ENCODE measurements at regions not wholly inside any gene's neighbourhood (a gene's known extent, or its start where the extent isn't known, plus 50 kb on each side); places are given as distances from the start of the nearest gene placed in this dataset.
"Not testable (repeated sequence)": the region's sequence is repeated elsewhere in the genome, so short reads cannot be mapped to it uniquely, and the experiment has no call there.

- no peak for DNase-seq
Measured at GRCh38 chr3:180421721-180422120, 180.2 kb upstream of the TTC14 start.

DNA sequence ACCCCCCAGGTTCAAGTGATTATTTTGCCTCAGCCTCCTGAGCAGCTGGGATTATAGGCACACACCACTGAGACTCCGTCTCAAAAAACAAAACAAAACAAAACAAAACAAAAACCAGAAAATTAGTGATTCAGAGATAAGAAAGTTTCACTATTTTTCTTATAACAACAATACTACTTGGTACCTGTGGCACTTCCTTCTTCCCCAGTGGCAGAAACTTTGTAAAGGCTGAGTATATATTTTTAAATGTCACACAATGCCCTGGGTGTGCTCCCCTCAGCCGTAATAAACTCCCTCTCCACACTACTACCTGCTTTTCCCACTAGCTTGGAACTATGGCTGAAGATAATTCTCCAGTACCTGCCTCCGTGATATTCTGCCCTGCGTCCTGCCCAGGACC is 177.7 kb upstream of the TTC14 start:
- not testable (repeated sequence) for DNase-seq

GRCh38 chr3:180430896-180431295 is 171.1 kb upstream of the TTC14 start:
- DNase-seq, result no peak

GRCh38 chr3:180433152-180433551 is 168.8 kb upstream of the TTC14 start:
- no peak for DNase-seq

DNA sequence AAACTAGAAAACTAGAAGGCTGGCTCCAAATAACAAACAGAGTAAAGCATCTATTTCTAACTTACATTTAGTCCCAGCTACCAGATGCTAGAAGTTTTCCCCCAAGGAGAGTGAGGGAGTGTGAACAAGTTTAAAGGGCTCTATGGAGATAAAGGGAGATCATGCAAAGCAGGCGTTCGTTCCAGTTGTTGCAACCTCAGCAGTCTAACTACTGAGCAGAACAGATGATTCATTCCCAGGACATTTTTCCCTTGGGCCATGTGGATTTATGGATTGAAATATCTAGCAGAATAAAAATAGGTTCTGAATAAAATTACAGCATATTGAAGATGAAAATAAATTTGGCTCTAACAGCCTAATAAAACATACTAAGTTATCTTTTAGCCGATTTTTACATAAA is 154.8 kb upstream of the TTC14 start:
- no peak for DNase-seq

- not testable (repeated sequence) for DNase-seq
Measured at GRCh38 chr3:180448407-180448806, 153.6 kb upstream of the TTC14 start.

- DNase-seq, result no peak
Measured at GRCh38 chr3:180457225-180457624, 144.7 kb upstream of the TTC14 start.

GRCh38 chr3:180466401-180467011 is 135.5 kb upstream of the TTC14 start:
- no peak for DNase-seq

DNA sequence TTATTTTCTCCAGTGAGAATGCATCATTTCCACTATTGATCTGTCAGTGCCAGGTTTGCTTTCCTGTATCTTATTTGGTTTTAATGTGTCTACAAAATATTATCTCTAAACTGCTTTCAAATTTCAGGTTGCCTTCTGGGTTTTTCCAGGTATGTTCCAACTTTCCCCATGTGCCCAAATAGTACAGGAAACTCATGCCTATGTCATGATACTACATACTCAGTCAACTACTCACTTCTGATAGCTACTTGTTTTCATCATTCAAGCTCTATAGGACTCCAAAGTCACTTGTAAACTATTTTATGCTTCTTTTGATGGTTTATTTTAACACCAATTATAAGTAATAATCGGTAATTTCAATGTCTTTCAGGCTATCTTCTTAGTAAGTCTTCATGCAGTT is 134.8 kb upstream of the TTC14 start:
- no peak for DNase-seq

DNA sequence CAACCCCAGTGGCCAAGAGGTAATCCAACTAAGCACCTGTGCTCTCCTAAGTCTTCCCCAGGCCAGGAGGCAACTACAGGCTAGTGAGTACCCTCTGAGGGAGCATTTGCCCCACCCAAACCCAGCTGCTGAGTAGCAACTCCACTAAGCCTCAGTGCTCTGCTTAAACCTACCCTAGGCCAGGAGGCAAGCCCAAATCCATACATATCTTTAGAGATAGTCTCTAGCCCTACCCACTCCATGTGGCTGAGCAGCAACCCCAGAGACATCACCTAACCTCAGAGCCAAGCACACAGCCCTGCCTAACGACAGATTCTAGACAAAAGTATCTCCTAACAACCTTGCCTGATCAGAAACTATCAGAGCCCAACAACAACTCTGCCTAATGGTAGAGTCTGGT is 132.8 kb upstream of the TTC14 start:
- DNase-seq, result no peak

DNA sequence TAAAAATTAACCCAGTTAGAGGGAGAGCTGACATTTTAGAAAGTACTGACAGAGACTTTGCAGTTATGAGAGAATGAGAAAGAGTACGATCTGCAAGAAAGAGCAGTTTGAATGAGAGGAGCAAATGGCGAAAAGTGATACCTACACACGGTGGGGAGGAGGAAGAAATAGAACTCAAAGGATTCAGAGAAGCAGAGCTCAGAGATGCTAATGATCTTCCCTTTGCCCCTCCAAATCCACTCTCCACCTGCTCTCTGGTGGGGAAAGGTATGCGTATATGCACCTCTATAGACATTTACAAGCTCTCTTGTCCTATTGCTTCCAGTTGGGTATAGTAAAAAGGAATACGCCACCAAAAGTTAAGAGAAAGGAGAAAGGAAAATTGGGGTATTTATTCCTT is 123.3 kb upstream of the TTC14 start:
- no peak for DNase-seq

- no peak for DNase-seq
Measured at GRCh38 chr3:180492047-180492446, 109.9 kb upstream of the TTC14 start.

- no peak for DNase-seq
Measured at GRCh38 chr3:180496995-180497394, 105.0 kb upstream of the TTC14 start.

- no peak for DNase-seq
Measured at GRCh38 chr3:180516368-180516767, 85.6 kb upstream of the TTC14 start.

DNA sequence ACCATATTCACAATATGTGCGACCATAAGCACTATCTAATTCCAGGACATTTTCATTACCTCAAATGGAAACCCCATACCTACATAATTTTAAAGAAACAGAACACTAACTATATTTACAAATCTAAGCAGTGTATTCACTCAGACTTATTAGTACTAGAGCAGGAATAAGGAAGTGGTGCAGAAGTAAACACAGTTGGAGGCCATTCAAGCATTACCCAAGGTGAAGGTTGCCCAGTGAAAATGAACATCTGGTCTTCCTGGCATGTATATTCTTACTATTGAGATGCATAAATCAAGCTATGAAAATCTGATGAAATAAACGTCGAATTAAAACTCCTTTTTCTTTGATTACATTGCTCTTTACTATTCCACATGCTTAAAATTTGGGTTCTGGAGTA is 78.9 kb upstream of the TTC14 start:
- DNase-seq, result no peak

GRCh38 chr3:180528843-180529242 is 73.1 kb upstream of the TTC14 start:
- no peak for DNase-seq

- DNase-seq, result no peak
Measured at GRCh38 chr3:180529778-180530177, 72.2 kb upstream of the TTC14 start.

DNA sequence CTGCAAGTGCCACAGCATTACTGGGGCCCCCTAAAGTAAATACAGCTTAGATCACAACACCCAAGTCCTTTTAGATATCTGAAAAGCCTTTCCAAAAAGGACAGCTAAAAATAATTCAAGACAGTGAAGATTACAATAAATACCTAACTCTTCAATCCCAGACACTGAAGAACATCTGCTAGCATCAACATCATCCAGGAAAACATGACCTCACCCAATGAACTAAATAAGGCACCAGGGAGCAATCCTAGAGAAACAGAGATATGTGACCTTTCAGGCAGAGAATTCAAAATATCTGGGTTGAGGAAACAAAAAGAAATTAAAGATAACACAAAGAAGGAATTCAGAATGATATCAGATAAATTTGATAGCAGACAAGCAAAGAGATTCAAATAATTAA is 71.7 kb upstream of the TTC14 start:
- no peak for DNase-seq

DNA sequence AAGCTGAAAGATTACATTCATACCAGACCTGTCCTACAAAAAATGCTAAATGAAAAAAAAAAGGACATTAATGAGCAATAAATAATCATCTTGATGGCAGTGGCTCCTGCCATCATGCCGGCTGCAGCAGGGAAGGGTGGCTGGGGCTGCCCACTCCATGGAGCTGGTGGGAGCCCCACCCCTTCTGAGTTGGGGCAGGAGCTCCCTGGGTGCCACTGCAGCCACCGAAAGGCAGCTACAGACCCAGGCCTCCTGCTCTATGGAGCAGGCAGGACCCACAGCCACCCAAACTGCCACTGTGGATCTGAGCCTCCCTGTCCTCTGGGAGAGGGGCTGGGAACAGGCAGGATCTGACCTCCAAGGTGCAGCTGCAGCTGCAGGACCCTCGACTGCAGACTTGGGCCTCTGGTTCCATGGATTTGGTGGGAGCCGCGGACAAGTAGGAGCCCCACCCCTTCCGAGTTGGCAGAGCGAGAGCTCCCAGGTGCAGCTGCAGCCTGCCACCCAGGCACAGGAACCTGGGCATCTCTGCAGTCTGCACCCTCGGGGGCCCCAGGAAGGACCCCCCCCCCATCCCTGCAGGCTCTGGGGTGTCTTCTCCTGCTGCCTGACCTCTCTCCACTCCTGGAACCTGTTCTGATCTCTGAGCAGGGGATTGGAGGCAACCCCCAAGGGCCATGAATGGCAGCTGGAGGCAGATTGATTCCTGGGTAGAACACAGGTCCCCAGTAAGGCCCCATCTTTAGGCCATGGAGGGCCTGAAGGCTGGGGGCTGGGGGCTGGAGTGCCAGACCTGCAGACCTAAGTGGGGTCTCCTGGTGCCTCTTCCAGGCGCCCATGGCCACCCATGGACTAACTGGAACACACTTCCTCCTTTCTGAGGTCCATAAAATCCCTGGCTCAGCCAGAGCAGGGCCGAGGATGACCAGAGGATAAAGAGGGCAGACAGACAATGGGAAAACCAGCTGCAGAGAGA is 70.4 kb upstream of the TTC14 start:
- DNase-seq, result no peak

DNA sequence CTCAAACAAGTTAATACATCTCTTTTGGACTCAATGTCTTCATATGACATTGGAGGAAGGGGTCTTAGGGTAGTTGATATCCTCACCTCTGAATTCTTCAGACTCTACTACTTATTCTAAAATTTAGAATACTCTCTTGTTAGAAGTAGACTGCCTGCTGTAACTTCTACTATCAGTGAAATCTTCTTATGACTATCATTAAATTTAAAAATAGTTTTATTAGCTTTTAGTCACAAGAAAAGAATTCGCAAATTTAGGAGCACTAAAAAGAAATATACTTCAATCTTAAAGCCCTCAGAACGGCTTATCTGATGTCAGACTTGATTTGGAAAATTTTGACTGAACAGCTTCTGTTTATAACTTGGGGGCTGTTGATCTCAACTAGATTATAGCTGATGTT is 67.1 kb upstream of the TTC14 start:
- no peak for DNase-seq

GRCh38 chr3:180538493-180538892 is 63.5 kb upstream of the TTC14 start:
- no peak for DNase-seq

- no peak for DNase-seq
Measured at GRCh38 chr3:180543877-180544276, 58.1 kb upstream of the TTC14 start.

GRCh38 chr3:180546863-180547262 is 55.1 kb upstream of the TTC14 start:
- no peak for DNase-seq

DNA sequence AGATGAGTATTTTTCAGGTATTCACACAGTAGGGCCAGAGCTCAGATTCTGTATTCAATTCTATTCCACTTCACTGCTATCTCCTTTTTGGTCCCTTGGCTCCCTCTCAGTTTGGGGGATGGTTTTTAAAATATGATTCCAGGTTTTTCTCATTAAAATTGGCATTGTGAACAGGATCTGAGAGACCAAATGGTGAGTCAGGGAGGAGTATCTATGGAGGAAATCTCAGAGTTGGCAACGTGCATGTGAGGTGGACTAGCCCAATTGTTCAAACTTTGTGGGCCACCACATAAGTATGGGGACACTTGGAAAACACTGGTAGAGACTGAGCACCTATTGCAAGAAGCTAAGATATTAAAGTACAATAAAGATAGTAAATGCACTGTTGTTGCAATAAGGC is 53.9 kb upstream of the TTC14 start:
- DNase-seq, result no peak
